ENCODE measurements at regions not wholly inside any gene's neighbourhood (a gene's known extent, or its start where the extent isn't known, plus 50 kb on each side); places are given as distances from the start of the nearest gene placed in this dataset.

DNA sequence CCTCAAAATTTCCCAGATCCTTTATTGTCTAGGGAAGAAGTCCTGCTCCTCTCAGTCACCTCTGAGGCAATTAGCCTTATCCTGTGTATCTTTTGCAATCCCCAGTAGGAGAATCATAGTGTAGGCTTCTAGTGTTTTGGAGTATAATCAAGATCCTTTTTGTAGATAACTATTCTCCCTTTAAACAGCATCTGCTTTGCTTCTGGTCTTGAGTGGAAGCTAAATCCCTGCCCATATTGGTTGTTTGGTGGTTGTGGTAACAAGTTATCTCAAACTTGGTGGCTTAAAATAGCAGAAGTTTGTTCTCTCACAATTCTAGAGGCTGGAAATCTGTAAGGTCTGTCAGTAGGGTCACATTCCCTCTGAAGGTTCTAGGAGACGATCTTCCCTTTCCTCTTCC, 217.5 kb upstream of the RASGRP1 start:
- TF ChIP-seq SUZ12 (IDR thresholded peaks at IDR 0.05; ENCODE audit: extremely low read depth, insufficient read depth, insufficient read length) (no peak), YY1 (IDR thresholded peaks at IDR 0.05; ENCODE audit: insufficient read depth, insufficient read length) (no peak)
